Nephron progenitor cell (in vitro differentiated cells): ENCODE measurements at regions not wholly inside any gene's neighbourhood (a gene's known extent, or its start where the extent isn't known, plus 50 kb on each side); places are given as distances from the start of the nearest gene placed in this dataset.

Experiments
- DNase-seq: peaks from one replicate; pipeline ENCODE4 v3.0.0; 2021
- H3K27ac Mint-ChIP-seq: 2 replicates; pipeline ENCODE4 v1.8.0; 2021; ENCODE audit warnings: mild to moderate bottlenecking, moderate library complexity, mixed read lengths
- H3K27me3 Mint-ChIP-seq: 2 replicates; pipeline ENCODE4 v1.8.0; 2021; ENCODE audit warnings: mild to moderate bottlenecking, low read depth, mixed read lengths; ENCODE audit not compliant: poor library complexity
- H3K36me3 Mint-ChIP-seq: 2 replicates; pipeline ENCODE4 v1.8.0; 2021; ENCODE audit warnings: low read depth, mixed read lengths
- H3K4me1 Mint-ChIP-seq: 2 replicates; pipeline ENCODE4 v1.8.0; 2021; ENCODE audit warnings: mixed read lengths
- H3K4me3 Mint-ChIP-seq: 2 replicates; pipeline ENCODE4 v1.8.0; 2021; ENCODE audit warnings: mild to moderate bottlenecking, moderate library complexity, mixed read lengths
- H3K9me3 Mint-ChIP-seq: 2 replicates; pipeline ENCODE4 v1.8.0; 2021; ENCODE audit warnings: mild to moderate bottlenecking, moderate library complexity, mixed read lengths
- CTCF ChIP-seq: fragments of 200-600 bp; sonication (generic); IDR thresholded peaks from 2 replicates; pipeline ENCODE4 v1.5.0; 2021; ENCODE audit warnings: antibody characterized with exemption

- TF ChIP-seq CTCF, result no peak
- H3K4me1 Mint-ChIP-seq, result peaks cover 22% of the 10 kb centered on the region
- no peaks in the 10 kb centered on the region for H3K36me3 Mint-ChIP-seq
- no peak for DNase-seq
- H3K4me3 Mint-ChIP-seq, result no peak overlapping the region
- peaks cover 3% of the 10 kb centered on the region for H3K9me3 Mint-ChIP-seq
- no peak overlapping the region for H3K27ac Mint-ChIP-seq
- no peaks in the 10 kb centered on the region for H3K27me3 Mint-ChIP-seq
These were observed 172.9 kb upstream of the CDYL start for GRCh38 chr6:4603291-4603690.

GRCh38 chr6:4599924-4600323 is 176.3 kb upstream of the CDYL start:
- peaks cover 18% of the 10 kb centered on the region for H3K9me3 Mint-ChIP-seq
- no peaks in the 10 kb centered on the region for H3K27me3 Mint-ChIP-seq
- H3K36me3 Mint-ChIP-seq, result no peaks in the 10 kb centered on the region
- H3K27ac Mint-ChIP-seq, result no peak overlapping the region
- TF ChIP-seq CTCF, result no peak
- H3K4me3 Mint-ChIP-seq, result no peak overlapping the region
- no peaks in the 10 kb centered on the region for H3K4me1 Mint-ChIP-seq
- DNase-seq, result no peak

- no peak overlapping the region for H3K4me3 Mint-ChIP-seq
- H3K27me3 Mint-ChIP-seq, result no peaks in the 10 kb centered on the region
- H3K27ac Mint-ChIP-seq, result no peak overlapping the region
- no peaks in the 10 kb centered on the region for H3K36me3 Mint-ChIP-seq
- H3K9me3 Mint-ChIP-seq, result peaks cover 18% of the 10 kb centered on the region
- DNase-seq, result no peak
- no peaks in the 10 kb centered on the region for H3K4me1 Mint-ChIP-seq
- TF ChIP-seq CTCF, result no peak
These were observed 177.7 kb upstream of the CDYL start for GRCh38 chr6:4598384-4598995.

- TF ChIP-seq CTCF, result no peak
- H3K4me3 Mint-ChIP-seq, result no peak overlapping the region
- H3K36me3 Mint-ChIP-seq, result no peaks in the 10 kb centered on the region
- no peak for DNase-seq
- no peaks in the 10 kb centered on the region for H3K4me1 Mint-ChIP-seq
- peaks cover 15% of the 10 kb centered on the region for H3K9me3 Mint-ChIP-seq
- no peak overlapping the region for H3K27ac Mint-ChIP-seq
- H3K27me3 Mint-ChIP-seq, result peaks cover 3% of the 10 kb centered on the region
These were observed 182.3 kb upstream of the CDYL start for GRCh38 chr6:4593951-4594350.

GRCh38 chr6:4592026-4592425 is 184.2 kb upstream of the CDYL start:
- H3K4me1 Mint-ChIP-seq, result no peaks in the 10 kb centered on the region
- H3K4me3 Mint-ChIP-seq, result no peak overlapping the region
- no peak overlapping the region for H3K27ac Mint-ChIP-seq
- H3K27me3 Mint-ChIP-seq, result peaks cover 5% of the 10 kb centered on the region
- H3K36me3 Mint-ChIP-seq, result no peaks in the 10 kb centered on the region
- no peak for DNase-seq
- peaks cover 12% of the 10 kb centered on the region for H3K9me3 Mint-ChIP-seq
- TF ChIP-seq CTCF, result no peak

GRCh38 chr6:4591218-4591617 is 185.0 kb upstream of the CDYL start:
- no peaks in the 10 kb centered on the region for H3K36me3 Mint-ChIP-seq
- no peak for DNase-seq
- TF ChIP-seq CTCF, result no peak
- H3K27ac Mint-ChIP-seq, result no peak overlapping the region
- peaks cover 10% of the 10 kb centered on the region for H3K27me3 Mint-ChIP-seq
- no peak overlapping the region for H3K4me3 Mint-ChIP-seq
- peaks cover 4% of the 10 kb centered on the region for H3K9me3 Mint-ChIP-seq
- H3K4me1 Mint-ChIP-seq, result no peaks in the 10 kb centered on the region
